Thyroid gland (tissue), 4 donors: ENCODE measurements at regions not wholly inside any gene's neighbourhood (a gene's known extent, or its start where the extent isn't known, plus 50 kb on each side); places are given as distances from the start of the nearest gene placed in this dataset.

Experiments used
- CTCF ChIP-seq, 6 experiments: fragments of 200-600 bp in 3 of 6; fragments of 450-650 bp in 3 of 6; sonication (generic) in 3 of 6; IDR thresholded peaks; one replicate each; pipeline ENCODE4 v1.5.1; 2016 to 2019; ENCODE audit warnings: antibody characterized with exemption in 6 of 6, mild to moderate bottlenecking in 2 of 6, inconsistent platforms in 1 of 6, moderate library complexity in 1 of 6
- POLR2A ChIP-seq, 2 donors: fragments of 450-650 bp; IDR thresholded peaks; one replicate each; pipeline ENCODE4 v1.6.1; 2017; ENCODE audit warnings: antibody characterized with exemption in 2 of 2, mild to moderate bottlenecking in 2 of 2, moderate library complexity in 1 of 2

- no peak for TF ChIP-seq CTCF (IDR thresholded peaks at IDR 0.05)
- no peak for TF ChIP-seq POLR2A (IDR thresholded peaks at IDR 0.05)
These were observed 82.8 kb downstream of the HRH4 start for GRCh38 chr18:24543086-24543794.
